ENCODE measurements at regions not wholly inside any gene's neighbourhood (a gene's known extent, or its start where the extent isn't known, plus 50 kb on each side); places are given as distances from the start of the nearest gene placed in this dataset.

- no peak for DNase-seq (ENCODE audit: low read depth)
- no peak for TF ChIP-seq CTCF (conservative IDR thresholded peaks at IDR 0.05; ENCODE audit: low read depth, low read length)
- H3K4me3 ChIP-seq (ENCODE audit: low read depth, low read length) = no peak overlapping the region
Measured at GRCh38 chr1:29936031-29936544, 699.8 kb downstream of the PTPRU start.

GRCh38 chr1:29934255-29934772 lies 698.0 kb downstream of the PTPRU start:
- no peak for DNase-seq (ENCODE audit: low read depth)
- H3K4me3 ChIP-seq (ENCODE audit: low read depth, low read length) = no peak overlapping the region
- no peak for TF ChIP-seq CTCF (conservative IDR thresholded peaks at IDR 0.05; ENCODE audit: low read depth, low read length)

- H3K4me3 ChIP-seq (ENCODE audit: low read depth, low read length) = no peak overlapping the region
- no peak for DNase-seq (ENCODE audit: low read depth)
- no peak for TF ChIP-seq CTCF (conservative IDR thresholded peaks at IDR 0.05; ENCODE audit: low read depth, low read length)
Measured at GRCh38 chr1:29933067-29933466, 696.7 kb downstream of the PTPRU start.

GRCh38 chr1:29932626-29933025 lies 696.3 kb downstream of the PTPRU start:
- no peak for DNase-seq (ENCODE audit: low read depth)
- TF ChIP-seq CTCF (conservative IDR thresholded peaks at IDR 0.05; ENCODE audit: low read depth, low read length) = no peak
- H3K4me3 ChIP-seq (ENCODE audit: low read depth, low read length) = no peak overlapping the region

GRCh38 chr1:29931477-29932175 lies 695.3 kb downstream of the PTPRU start:
- DNase-seq (ENCODE audit: low read depth) = no peak
- H3K4me3 ChIP-seq (ENCODE audit: low read depth, low read length) = no peak overlapping the region
- TF ChIP-seq CTCF (conservative IDR thresholded peaks at IDR 0.05; ENCODE audit: low read depth, low read length) = no peak

- DNase-seq (ENCODE audit: low read depth) = no peak
- H3K4me3 ChIP-seq (ENCODE audit: low read depth, low read length) = no peak overlapping the region
- no peak for TF ChIP-seq CTCF (conservative IDR thresholded peaks at IDR 0.05; ENCODE audit: low read depth, low read length)
Measured at GRCh38 chr1:29925058-29925457, 688.7 kb downstream of the PTPRU start.

GRCh38 chr1:29924017-29924431 lies 687.7 kb downstream of the PTPRU start:
- no peak overlapping the region for H3K4me3 ChIP-seq (ENCODE audit: low read depth, low read length)
- no peak for DNase-seq (ENCODE audit: low read depth)
- no peak for TF ChIP-seq CTCF (conservative IDR thresholded peaks at IDR 0.05; ENCODE audit: low read depth, low read length)

All from choroid plexus epithelial cell (primary cell).